Nephron (organoid): ENCODE measurements at regions not wholly inside any gene's neighbourhood (a gene's known extent, or its start where the extent isn't known, plus 50 kb on each side); places are given as distances from the start of the nearest gene placed in this dataset.

ENCODE experiments used
- H3K27ac Mint-ChIP-seq, 3 experiments: 2 replicates each; pipeline ENCODE4 v1.8.0; 2020; ENCODE audit warnings: mixed read lengths in 3 of 3, mild to moderate bottlenecking in 2 of 3, moderate library complexity in 1 of 3
- H3K27me3 Mint-ChIP-seq: 2 replicates; pipeline ENCODE4 v1.8.0; 2021; ENCODE audit warnings: low read depth, mild to moderate bottlenecking, moderate library complexity, mixed read lengths
- H3K36me3 Mint-ChIP-seq: 2 replicates; pipeline ENCODE4 v1.8.0; 2020; ENCODE audit warnings: low read depth, mixed read lengths
- H3K4me1 Mint-ChIP-seq: 2 replicates; pipeline ENCODE4 v1.8.0; 2020; ENCODE audit warnings: mixed read lengths
- H3K4me3 Mint-ChIP-seq, 3 experiments: 2 replicates each; pipeline ENCODE4 v1.8.0; 2020; ENCODE audit warnings: mild to moderate bottlenecking in 3 of 3, mixed read lengths in 3 of 3, moderate library complexity in 2 of 3
- H3K9me3 Mint-ChIP-seq: 2 replicates; pipeline ENCODE4 v1.8.0; 2020; ENCODE audit warnings: mixed read lengths
- CTCF ChIP-seq, 3 experiments: fragments of 200-600 bp; sonication (generic); IDR thresholded peaks; one replicate each; pipeline ENCODE4 v1.5.0; 2021; ENCODE audit warnings: antibody characterized with exemption in 3 of 3; ENCODE audit not compliant: unreplicated experiment in 3 of 3

- TF ChIP-seq CTCF (IDR thresholded peaks at IDR 0.05; ENCODE audit: unreplicated experiment in 3 of 3) = no peak
- H3K4me3 Mint-ChIP-seq = no peak overlapping the region
- no peak overlapping the region for H3K27ac Mint-ChIP-seq
- H3K4me1 Mint-ChIP-seq = no peaks in the 10 kb centered on the region
- peaks cover 3% of the 10 kb centered on the region for H3K9me3 Mint-ChIP-seq
- H3K36me3 Mint-ChIP-seq = no peaks in the 10 kb centered on the region
- no peaks in the 10 kb centered on the region for H3K27me3 Mint-ChIP-seq
Measured at GRCh38 chr16:56140645-56141044, 50.6 kb upstream of the GNAO1 start.

- TF ChIP-seq CTCF (IDR thresholded peaks at IDR 0.05; ENCODE audit: unreplicated experiment in 3 of 3) = no peak
- Mint-ChIP-seq H3K27me3 (no peaks in the 10 kb centered on the region), H3K9me3 (peaks cover 3% of the 10 kb centered on the region), H3K36me3 (no peaks in the 10 kb centered on the region), H3K4me1 (no peaks in the 10 kb centered on the region), H3K4me3 (no peak overlapping the region), H3K27ac (no peak overlapping the region)
Measured at GRCh38 chr16:56137269-56137668, 54.0 kb upstream of the GNAO1 start.

GRCh38 chr16:56136256-56136655, 55.0 kb upstream of the GNAO1 start:
- Mint-ChIP-seq H3K9me3 (peaks cover 2% of the 10 kb centered on the region), H3K4me1 (no peaks in the 10 kb centered on the region), H3K27me3 (no peaks in the 10 kb centered on the region), H3K4me3 (no peak overlapping the region), H3K27ac (no peak overlapping the region), H3K36me3 (no peaks in the 10 kb centered on the region)
- TF ChIP-seq CTCF (IDR thresholded peaks at IDR 0.05; ENCODE audit: unreplicated experiment in 3 of 3) = no peak

- Mint-ChIP-seq H3K36me3 (no peaks in the 10 kb centered on the region), H3K4me3 (no peak overlapping the region), H3K9me3 (no peaks in the 10 kb centered on the region), H3K27ac (no peak overlapping the region), H3K4me1 (no peaks in the 10 kb centered on the region), H3K27me3 (no peaks in the 10 kb centered on the region)
- no peak for TF ChIP-seq CTCF (IDR thresholded peaks at IDR 0.05; ENCODE audit: unreplicated experiment in 3 of 3)
Measured at GRCh38 chr16:56134790-56135189, 56.5 kb upstream of the GNAO1 start.

- peaks cover 4% of the 10 kb centered on the region for H3K27me3 Mint-ChIP-seq
- TF ChIP-seq CTCF (IDR thresholded peaks at IDR 0.05; ENCODE audit: unreplicated experiment in 3 of 3) = no peak
- peak overlapping the region in 2 of 3 experiments; percentile 37 to 39 for H3K27ac Mint-ChIP-seq
- H3K4me1 Mint-ChIP-seq = peaks cover 22% of the 10 kb centered on the region
- H3K4me3 Mint-ChIP-seq = no peak overlapping the region
- no peaks in the 10 kb centered on the region for H3K36me3 Mint-ChIP-seq
- no peaks in the 10 kb centered on the region for H3K9me3 Mint-ChIP-seq
Measured at GRCh38 chr16:56125922-56126321, 65.4 kb upstream of the GNAO1 start.

GRCh38 chr16:56122251-56122650, 69.0 kb upstream of the GNAO1 start:
- no peak overlapping the region for H3K4me3 Mint-ChIP-seq
- no peaks in the 10 kb centered on the region for H3K36me3 Mint-ChIP-seq
- no peak for TF ChIP-seq CTCF (IDR thresholded peaks at IDR 0.05; ENCODE audit: unreplicated experiment in 3 of 3)
- H3K4me1 Mint-ChIP-seq = peaks cover 26% of the 10 kb centered on the region
- peaks cover 4% of the 10 kb centered on the region for H3K27me3 Mint-ChIP-seq
- no peak overlapping the region for H3K27ac Mint-ChIP-seq
- no peaks in the 10 kb centered on the region for H3K9me3 Mint-ChIP-seq
